IMR-90 (cell line): ENCODE measurements at regions not wholly inside any gene's neighbourhood (a gene's known extent, or its start where the extent isn't known, plus 50 kb on each side); places are given as distances from the start of the nearest gene placed in this dataset.

Experiments used
- ATAC-seq: fragments of 200-7000 bp; cut with Tn5 transposase; 2 replicates; pipeline ENCODE4 v1.9.1; 2020; ENCODE audit warnings: low read depth, mild to moderate bottlenecking, moderate library complexity
- BruUV-seq: library from RNA; stranded (reverse); fragments of 400-500 nt; replicated peaks from 2 replicates; lab custom pipeline; 2021; lab: Mats Ljungman, UMichigan
- CTCF ChIA-PET: fragments of 300-600 bp; formaldehyde crosslinking; extraction: SDS; loops from one replicate; lab custom pipeline; 2021; ENCODE audit warnings: antibody characterized with exemption; lab: Yijun Ruan, JAX
- POLR2A ChIA-PET: fragments of 300-600 bp; sonication (Branson Sonifier 250); formaldehyde crosslinking; loops from one replicate; lab custom pipeline; 2022; ENCODE audit warnings: antibody characterized with exemption; ENCODE audit not compliant: unreplicated experiment; lab: Charles Lee
- DNase-seq: peaks from one replicate; pipeline ENCODE4 v3.0.0; 2013
- H2AFZ ChIP-seq: replicated peaks from 2 replicates; pipeline ENCODE3; 2013; ENCODE audit warnings: low read length, mild to moderate bottlenecking; ENCODE audit not compliant: poor library complexity
- H2AK5ac ChIP-seq: 2 replicates; pipeline ENCODE4 v1.6.1; 2013; ENCODE audit warnings: low read depth, low read length, inconsistent platforms
- H2AK9ac ChIP-seq: replicated peaks from 2 replicates; pipeline ENCODE3; 2013; ENCODE audit warnings: mild to moderate bottlenecking, low read depth, low read length, moderate library complexity; ENCODE audit not compliant: poor library complexity
- H2BK120ac ChIP-seq: 2 replicates; pipeline ENCODE4 v1.6.1; 2013; ENCODE audit warnings: low read depth, low read length, inconsistent platforms
- H2BK15ac ChIP-seq: 3 replicates; pipeline ENCODE4 v1.6.1; 2013; ENCODE audit warnings: low read depth, low read length, inconsistent platforms
- H2BK20ac ChIP-seq: 2 replicates; pipeline ENCODE4 v1.6.1; 2013; ENCODE audit warnings: low read depth, mild to moderate bottlenecking, inconsistent platforms, low read length, moderate library complexity
- H2BK5ac ChIP-seq: 2 replicates; pipeline ENCODE4 v1.6.1; 2013; ENCODE audit warnings: mild to moderate bottlenecking, low read depth, low read length, inconsistent platforms; ENCODE audit not compliant: poor library complexity, severe bottlenecking
- H3K14ac ChIP-seq: replicated peaks from 2 replicates; pipeline ENCODE4 v1.6.1; 2013; ENCODE audit warnings: low read depth, low read length, inconsistent platforms
- H3K18ac ChIP-seq: 2 replicates; pipeline ENCODE4 v1.6.1; 2013; ENCODE audit warnings: low read depth, low read length, control low read depth
- H3K23ac ChIP-seq: 2 replicates; pipeline ENCODE4 v1.6.1; 2013; ENCODE audit warnings: low read depth, low read length, inconsistent platforms
- H3K27ac ChIP-seq: 2 replicates; pipeline ENCODE4 v1.5.1; 2013; ENCODE audit warnings: mild to moderate bottlenecking, control low read depth, low read length; ENCODE audit not compliant: insufficient read depth
- H3K27me3 ChIP-seq: 2 replicates; pipeline ENCODE4 v1.6.1; 2013; ENCODE audit warnings: low read length; ENCODE audit not compliant: control insufficient read depth, insufficient read depth
- H3K36me3 ChIP-seq: 2 replicates; pipeline ENCODE4 v1.6.1; 2013; ENCODE audit warnings: low read length, mixed read lengths; ENCODE audit not compliant: control insufficient read depth, insufficient read depth
- H3K4ac ChIP-seq: 2 replicates; pipeline ENCODE4 v1.6.1; 2013; ENCODE audit warnings: low read depth, low read length, inconsistent platforms
- H3K4me1 ChIP-seq: 2 replicates; pipeline ENCODE4 v1.6.1; 2013; ENCODE audit warnings: low read length, mixed read lengths; ENCODE audit not compliant: control insufficient read depth, insufficient read depth
- H3K4me2 ChIP-seq: 2 replicates; pipeline ENCODE4 v1.6.1; 2013; ENCODE audit warnings: low read depth, mild to moderate bottlenecking, control low read depth, low read length, moderate library complexity
- H3K4me3 ChIP-seq: 2 replicates; pipeline ENCODE4 v1.5.1; 2013; ENCODE audit warnings: low read depth, mild to moderate bottlenecking, control low read depth, low read length, moderate library complexity; ENCODE audit not compliant: insufficient read depth
- H3K56ac ChIP-seq: 2 replicates; pipeline ENCODE4 v1.6.1; 2013; ENCODE audit warnings: low read length, inconsistent platforms; ENCODE audit not compliant: insufficient read depth; ENCODE audit errors: extremely low read depth
- H3K79me1 ChIP-seq, 2 experiments: 2 replicates each; pipeline ENCODE4 v1.6.1; 2013; ENCODE audit warnings: low read length in 2 of 2, inconsistent platforms in 1 of 2, low read depth in 1 of 2
- H3K9ac ChIP-seq: 2 replicates; pipeline ENCODE4 v1.6.1; 2013; ENCODE audit warnings: low read depth, low read length, control low read depth
- H3K9me1 ChIP-seq: 2 replicates; pipeline ENCODE4 v1.6.1; 2013; ENCODE audit warnings: low read length, inconsistent platforms; ENCODE audit not compliant: insufficient read depth
- H3K9me3 ChIP-seq: 2 replicates; pipeline ENCODE4 v1.6.1; 2013; ENCODE audit warnings: low read length; ENCODE audit not compliant: control insufficient read depth, insufficient read depth
- H4K20me1 ChIP-seq: 2 replicates; pipeline ENCODE4 v1.6.1; 2013; ENCODE audit warnings: low read length, inconsistent platforms; ENCODE audit not compliant: insufficient read depth
- H4K5ac ChIP-seq: 2 replicates; pipeline ENCODE4 v1.6.1; 2013; ENCODE audit warnings: mild to moderate bottlenecking, low read depth, low read length, control low read depth
- H4K8ac ChIP-seq, 2 experiments: 2 replicates each; pipeline ENCODE4 v1.6.1; 2013; ENCODE audit warnings: low read depth in 2 of 2, low read length in 2 of 2, control low read depth in 1 of 2, inconsistent platforms in 1 of 2
- H4K91ac ChIP-seq: 2 replicates; pipeline ENCODE4 v1.6.1; 2013; ENCODE audit warnings: low read depth, low read length, inconsistent platforms; ENCODE audit not compliant: insufficient read depth
- BHLHE40 ChIP-seq: fragments of 150-350 bp; IDR thresholded peaks from 2 replicates; pipeline ENCODE4 v1.6.1; 2016; ENCODE audit warnings: mild to moderate bottlenecking, low read depth, low read length
- CEBPB ChIP-seq: IDR thresholded peaks from 2 replicates; pipeline ENCODE4 v1.6.1; 2012; ENCODE audit warnings: low read depth, low read length, improper control_type of control experiment
- CHD1 ChIP-seq: IDR thresholded peaks from 2 replicates; pipeline ENCODE4 v1.6.1; 2012; ENCODE audit warnings: low read depth, low read length, improper control_type of control experiment
- MAFK ChIP-seq: IDR thresholded peaks from 2 replicates; pipeline ENCODE4 v1.6.1; 2012; ENCODE audit warnings: low read depth, low read length, improper control_type of control experiment
- MAZ ChIP-seq: IDR thresholded peaks from 2 replicates; pipeline ENCODE4 v1.6.1; 2012; ENCODE audit warnings: low read depth, mild to moderate bottlenecking, low read length, improper control_type of control experiment, moderate library complexity, borderline replicate concordance
- MXI1 ChIP-seq: IDR thresholded peaks from 2 replicates; pipeline ENCODE4 v1.6.1; 2012; ENCODE audit warnings: low read depth, mild to moderate bottlenecking, low read length, moderate library complexity, borderline replicate concordance
- NFE2L2 ChIP-seq: fragments of 150-350 bp; IDR thresholded peaks from 2 replicates; pipeline ENCODE4 v1.6.1; 2016; ENCODE audit warnings: low read depth, mild to moderate bottlenecking, low read length
- POLR2A ChIP-seq: IDR thresholded peaks from 2 replicates; pipeline ENCODE4 v1.6.1; 2012; ENCODE audit warnings: mild to moderate bottlenecking, low read depth, low read length
- RAD21 ChIP-seq: IDR thresholded peaks from 2 replicates; pipeline ENCODE4 v1.6.1; 2012; ENCODE audit warnings: low read length, improper control_type of control experiment
- RCOR1 ChIP-seq: IDR thresholded peaks from 2 replicates; pipeline ENCODE4 v1.6.1; 2012; ENCODE audit warnings: mild to moderate bottlenecking, low read length, improper control_type of control experiment; ENCODE audit not compliant: insufficient replicate concordance
- SMC3 ChIP-seq: fragments of 150-350 bp; IDR thresholded peaks from 2 replicates; pipeline ENCODE4 v1.6.1; 2016; ENCODE audit warnings: low read depth, mild to moderate bottlenecking, antibody characterized with exemption, low read length, moderate library complexity
- WGBS, 2 experiments: methylation state at CpG; one replicate each; pipeline versions ENCODE4 v1.1.5 to v1.1.7; 2013; ENCODE audit warnings: missing lambda C conversion rate in 2 of 2; ENCODE audit not compliant: insufficient read length in 1 of 2; ENCODE audit errors: extremely low coverage in 2 of 2; 5-methylcytosine and 5-hydroxymethylcytosine counted together
- dilution Hi-C: fragments of 300-500 bp; cut with HindIII; formaldehyde crosslinking; loops from one replicate; pipeline ENCODE4 v1.14.3; 2018; ENCODE audit warnings: low sequenced_read_pairs; ENCODE audit not compliant: unreplicated experiment
- in situ Hi-C: fragments of 300-500 bp; cut with MboI; formaldehyde crosslinking; loops from 3 replicates; pipeline ENCODE4 v1.14.3; 2019; ENCODE audit warnings: low sequenced_read_pairs, inconsistent platforms, mixed read lengths
- intact Hi-C: fragments of 100-400 bp; cut with micrococcal nuclease; formaldehyde crosslinking; loops from 2 replicates; pipeline ENCODE4 v1.10.0; 2022
- TF ChIP-seq, protein P1 (sequence below): conservative IDR thresholded peaks from 2 replicates; pipeline ENCODE4 v1.5.1; 2012; ENCODE audit warnings: mild to moderate bottlenecking, low read depth, low read length, improper control_type of control experiment
- TF ChIP-seq, protein P2 (sequence below): fragments of 150-350 bp; IDR thresholded peaks from 2 replicates; pipeline ENCODE4 v1.6.1; 2017; ENCODE audit warnings: mild to moderate bottlenecking, antibody characterized with exemption, low read length, low read depth

DNA sequence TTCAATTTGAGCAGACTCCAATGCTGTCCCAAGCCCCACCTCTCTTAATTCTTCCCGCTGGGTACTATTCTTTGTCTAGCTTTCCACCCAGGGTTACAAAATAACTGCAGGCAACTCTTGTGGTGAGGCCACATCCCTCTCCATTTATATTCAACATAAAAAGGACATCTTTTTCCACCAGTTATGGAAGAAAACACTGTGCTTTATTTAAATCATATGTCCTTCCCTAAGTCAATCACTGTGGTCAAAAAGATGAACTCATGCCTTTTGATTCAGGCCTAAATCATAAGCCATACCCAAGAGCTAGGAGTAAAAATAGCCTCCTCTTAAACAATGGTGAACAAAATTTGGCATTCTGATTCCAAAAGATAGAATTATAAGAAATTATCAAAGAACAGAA, 386.0 kb downstream of the SEMA3D start:
- no TSS peak for BruUV-seq
- H4K91ac ChIP-seq = no peak overlapping the region
- H3K4me3 ChIP-seq = no peak overlapping the region
- no peak overlapping the region for H3K56ac ChIP-seq
- H3K27ac ChIP-seq = no peak overlapping the region
- H3K18ac ChIP-seq = no peak overlapping the region
- POLR2A ChIA-PET = no interaction called here
- H3K4me1 ChIP-seq = no peaks in the 10 kb centered on the region
- H3K4ac ChIP-seq = no peak overlapping the region
- H2BK20ac ChIP-seq = no peak overlapping the region
- 100% methylated on average over 1 of the region's 1 CpG; no CpG with 5 or more reads in 1 of the 2 experiments for WGBS, 2 experiments
- H3K9me1 ChIP-seq = no peaks in the 10 kb centered on the region
- CTCF ChIA-PET = no interaction called here
- DNase-seq (no peak), ATAC-seq (no peak)
- no peak overlapping the region for H2AK5ac ChIP-seq
- H3K23ac ChIP-seq = no peak overlapping the region
- H3K79me1 ChIP-seq = no peaks in the 10 kb centered on the region
- H3K4me2 ChIP-seq = no peak overlapping the region
- no peak overlapping the region for H3K14ac ChIP-seq
- in situ Hi-C loops = no loop called here
- no peak overlapping the region for H3K9ac ChIP-seq
- H2BK120ac ChIP-seq = no peak overlapping the region
- no peaks in the 10 kb centered on the region for H3K27me3 ChIP-seq
- H2AFZ ChIP-seq = no peak overlapping the region
- no peak overlapping the region for H4K5ac ChIP-seq
- intact Hi-C loops = no loop called here
- H3K36me3 ChIP-seq = no peaks in the 10 kb centered on the region
- H2BK15ac ChIP-seq = no peak overlapping the region
- H3K9me3 ChIP-seq = no peaks in the 10 kb centered on the region
- no peak overlapping the region for H4K8ac ChIP-seq
- no peak overlapping the region for H2AK9ac ChIP-seq
- H2BK5ac ChIP-seq = no peak overlapping the region
- dilution Hi-C loops = no loop called here
- no peaks in the 10 kb centered on the region for H4K20me1 ChIP-seq
- TF ChIP-seq CHD1 = no peak
- TF ChIP-seq, protein P1, sequence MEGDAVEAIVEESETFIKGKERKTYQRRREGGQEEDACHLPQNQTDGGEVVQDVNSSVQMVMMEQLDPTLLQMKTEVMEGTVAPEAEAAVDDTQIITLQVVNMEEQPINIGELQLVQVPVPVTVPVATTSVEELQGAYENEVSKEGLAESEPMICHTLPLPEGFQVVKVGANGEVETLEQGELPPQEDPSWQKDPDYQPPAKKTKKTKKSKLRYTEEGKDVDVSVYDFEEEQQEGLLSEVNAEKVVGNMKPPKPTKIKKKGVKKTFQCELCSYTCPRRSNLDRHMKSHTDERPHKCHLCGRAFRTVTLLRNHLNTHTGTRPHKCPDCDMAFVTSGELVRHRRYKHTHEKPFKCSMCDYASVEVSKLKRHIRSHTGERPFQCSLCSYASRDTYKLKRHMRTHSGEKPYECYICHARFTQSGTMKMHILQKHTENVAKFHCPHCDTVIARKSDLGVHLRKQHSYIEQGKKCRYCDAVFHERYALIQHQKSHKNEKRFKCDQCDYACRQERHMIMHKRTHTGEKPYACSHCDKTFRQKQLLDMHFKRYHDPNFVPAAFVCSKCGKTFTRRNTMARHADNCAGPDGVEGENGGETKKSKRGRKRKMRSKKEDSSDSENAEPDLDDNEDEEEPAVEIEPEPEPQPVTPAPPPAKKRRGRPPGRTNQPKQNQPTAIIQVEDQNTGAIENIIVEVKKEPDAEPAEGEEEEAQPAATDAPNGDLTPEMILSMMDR = no peak
- TF ChIP-seq BHLHE40 = no peak
- no peak for TF ChIP-seq MXI1
- TF ChIP-seq POLR2A = no peak
- no peak for TF ChIP-seq RAD21
- no peak for TF ChIP-seq MAZ
- no peak for TF ChIP-seq MAFK
- TF ChIP-seq CEBPB = no peak
- TF ChIP-seq SMC3 = no peak
- TF ChIP-seq, protein P2, sequence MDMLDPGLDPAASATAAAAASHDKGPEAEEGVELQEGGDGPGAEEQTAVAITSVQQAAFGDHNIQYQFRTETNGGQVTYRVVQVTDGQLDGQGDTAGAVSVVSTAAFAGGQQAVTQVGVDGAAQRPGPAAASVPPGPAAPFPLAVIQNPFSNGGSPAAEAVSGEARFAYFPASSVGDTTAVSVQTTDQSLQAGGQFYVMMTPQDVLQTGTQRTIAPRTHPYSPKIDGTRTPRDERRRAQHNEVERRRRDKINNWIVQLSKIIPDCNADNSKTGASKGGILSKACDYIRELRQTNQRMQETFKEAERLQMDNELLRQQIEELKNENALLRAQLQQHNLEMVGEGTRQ = no peak
- TF ChIP-seq NFE2L2 = no peak
- no peak for TF ChIP-seq RCOR1
